Mesodermal cell (in vitro differentiated cells): ENCODE measurements at regions not wholly inside any gene's neighbourhood (a gene's known extent, or its start where the extent isn't known, plus 50 kb on each side); places are given as distances from the start of the nearest gene placed in this dataset.
A peak's percentile ranks its signal among the peaks of the same experiment; 100 is the strongest.
"Not testable (repeated sequence)": the region's sequence is repeated elsewhere in the genome, so short reads cannot be mapped to it uniquely, and the experiment has no call there.

Experiments used
- H3K27ac ChIP-seq: 2 replicates; pipeline ENCODE4 v1.7.0; 2013; ENCODE audit warnings: mild to moderate bottlenecking, low read depth, low read length, moderate library complexity; ENCODE audit not compliant: severe bottlenecking
- H3K36me3 ChIP-seq: 2 replicates; pipeline ENCODE4 v1.7.1; 2013; ENCODE audit warnings: mild to moderate bottlenecking, low read length, moderate library complexity; ENCODE audit not compliant: control insufficient read depth, insufficient read depth
- H3K4me1 ChIP-seq: one replicate; pipeline ENCODE4 v1.7.1; 2013; ENCODE audit warnings: mild to moderate bottlenecking, low read length; ENCODE audit not compliant: insufficient read depth, control insufficient read depth, poor library complexity, severe bottlenecking
- H3K4me3 ChIP-seq: 2 replicates; pipeline ENCODE4 v1.7.0; 2013; ENCODE audit warnings: low read length, control low read depth, mild to moderate bottlenecking; ENCODE audit not compliant: insufficient read depth, poor library complexity, severe bottlenecking; ENCODE audit errors: extremely low read depth
- H3K9me3 ChIP-seq: 2 replicates; pipeline ENCODE4 v1.7.1; 2013; ENCODE audit warnings: mild to moderate bottlenecking, low read length, moderate library complexity; ENCODE audit not compliant: control insufficient read depth
- WGBS, 2 experiments: methylation state at CpG; one replicate each; pipeline ENCODE4 v1.1.5; 2013; ENCODE audit warnings: missing lambda C conversion rate in 2 of 2; ENCODE audit not compliant: insufficient coverage in 2 of 2; 5-methylcytosine and 5-hydroxymethylcytosine counted together

- no peak overlapping the region for H3K27ac ChIP-seq
- H3K4me3 ChIP-seq = no peak overlapping the region
- no peaks in the 10 kb centered on the region for H3K9me3 ChIP-seq
- H3K36me3 ChIP-seq = no peaks in the 10 kb centered on the region
- 100% methylated on average over 2 of the region's 3 CpGs; no CpG with 5 or more reads in 1 of the 2 experiments for WGBS, 2 experiments
- no peaks in the 10 kb centered on the region for H3K4me1 ChIP-seq
These were observed 379.8 kb downstream of the DLEU7 start for GRCh38 chr13:50463719-50464118.

- Histone ChIP-seq H3K27ac (no peak overlapping the region), H3K4me1 (peaks cover 4% of the 10 kb centered on the region), H3K4me3 (no peak overlapping the region), H3K9me3 (no peaks in the 10 kb centered on the region), H3K36me3 (no peaks in the 10 kb centered on the region)
- 85 to 98% methylated on average over 6 to 7 of the region's 10 CpGs for WGBS, 2 experiments
These were observed 378.9 kb downstream of the DLEU7 start for GRCh38 chr13:50464349-50465251.

GRCh38 chr13:50466456-50466855 is 377.0 kb downstream of the DLEU7 start:
- Histone ChIP-seq H3K27ac (no peak overlapping the region), H3K36me3 (no peaks in the 10 kb centered on the region)

GRCh38 chr13:50467156-50468110 is 376.1 kb downstream of the DLEU7 start:
- H3K27ac ChIP-seq = no peak overlapping the region

More at GRCh38 chr13:50466456-50466855, 377.0 kb downstream of the DLEU7 start:
- Histone ChIP-seq H3K4me3 (no peak overlapping the region), H3K9me3 (no peaks in the 10 kb centered on the region), H3K4me1 (peaks cover 4% of the 10 kb centered on the region)
- WGBS, 2 experiments = 92 to 96% methylated on average over 4 of the region's 6 CpGs

GRCh38 chr13:50468849-50469669 is 374.4 kb downstream of the DLEU7 start:
- Histone ChIP-seq H3K27ac (peak overlapping the region; percentile 49), H3K4me1 (peaks cover 4% of the 10 kb centered on the region), H3K36me3 (no peaks in the 10 kb centered on the region), H3K4me3 (no peak overlapping the region), H3K9me3 (no peaks in the 10 kb centered on the region)
- WGBS, 2 experiments = 89 to 94% methylated on average over 5 to 12 of the region's 13 CpGs

More at GRCh38 chr13:50467156-50468110, 376.1 kb downstream of the DLEU7 start:
- no peak overlapping the region for H3K4me3 ChIP-seq
- peaks cover 4% of the 10 kb centered on the region for H3K4me1 ChIP-seq
- no peaks in the 10 kb centered on the region for H3K36me3 ChIP-seq
- 92 to 95% methylated on average over 7 to 11 of the region's 11 CpGs for WGBS, 2 experiments
- no peaks in the 10 kb centered on the region for H3K9me3 ChIP-seq

GRCh38 chr13:50473050-50473449 is 370.4 kb downstream of the DLEU7 start:
- not testable (repeated sequence) for H3K4me1 ChIP-seq, H3K36me3 ChIP-seq, H3K27ac ChIP-seq, H3K4me3 ChIP-seq, H3K9me3 ChIP-seq
- WGBS, 2 experiments = no CpG with 5 or more reads among the region's 3 CpGs

- H3K4me1 ChIP-seq = peaks cover under 1% of the 10 kb centered on the region
- no peak overlapping the region for H3K27ac ChIP-seq
- no peak overlapping the region for H3K4me3 ChIP-seq
- WGBS, 2 experiments = 100% methylated on average over 1 to 2 of the region's 2 CpGs
- H3K36me3 ChIP-seq = no peaks in the 10 kb centered on the region
- no peaks in the 10 kb centered on the region for H3K9me3 ChIP-seq
These were observed 369.3 kb downstream of the DLEU7 start for GRCh38 chr13:50474088-50474662.

- WGBS, 2 experiments = 71 to 100% methylated on average over 2 to 4 of the region's 5 CpGs
- Histone ChIP-seq H3K4me3 (no peak overlapping the region), H3K4me1 (no peaks in the 10 kb centered on the region), H3K36me3 (no peaks in the 10 kb centered on the region), H3K27ac (no peak overlapping the region), H3K9me3 (no peaks in the 10 kb centered on the region)
These were observed 366.8 kb downstream of the DLEU7 start for GRCh38 chr13:50476577-50477285.

GRCh38 chr13:50481936-50482335 is 361.6 kb downstream of the DLEU7 start:
- Histone ChIP-seq H3K4me1 (peaks cover 8% of the 10 kb centered on the region), H3K36me3 (no peaks in the 10 kb centered on the region), H3K27ac (no peak overlapping the region), H3K9me3 (no peaks in the 10 kb centered on the region), H3K4me3 (no peak overlapping the region)
